HEK293 (cell line): ENCODE measurements at regions not wholly inside any gene's neighbourhood (a gene's known extent, or its start where the extent isn't known, plus 50 kb on each side); places are given as distances from the start of the nearest gene placed in this dataset.

ENCODE experiments used
- CTCF ChIA-PET: fragments of 350-600 bp; formaldehyde crosslinking; extraction: SDS; loops from one replicate; lab custom pipeline; 2021; ENCODE audit warnings: antibody characterized with exemption; lab: Yijun Ruan, JAX
- POLR2A ChIA-PET: fragments of 300-600 bp; formaldehyde crosslinking; extraction: SDS; loops from one replicate; lab custom pipeline; 2020; ENCODE audit warnings: antibody characterized with exemption, inconsistent platforms; lab: Yijun Ruan, JAX
- H3K27ac ChIP-seq: fragments of 200-500 bp; sonication (Bioruptor generic); 2 replicates; pipeline ENCODE4 v1.5.1; 2014; ENCODE audit warnings: low read depth, low read length, control low read depth, inconsistent platforms; ENCODE audit errors: extremely low read depth
- H3K36me3 ChIP-seq, 2 experiments: fragments of 200-500 bp in 1 of 2; sonication (Bioruptor generic) in 1 of 2; 1 replicate in 1 of 2; 2 replicates in 1 of 2; pipeline ENCODE4 v1.5.1; 2014 to 2017; ENCODE audit warnings: inconsistent platforms in 2 of 2, low read length in 2 of 2; ENCODE audit not compliant: control insufficient read depth in 2 of 2, insufficient read depth in 1 of 2
- H3K4me1 ChIP-seq: fragments of 200-500 bp; sonication (Bioruptor generic); 2 replicates; pipeline ENCODE4 v1.5.1; 2014; ENCODE audit warnings: mild to moderate bottlenecking, low read length, inconsistent platforms; ENCODE audit not compliant: control insufficient read depth, insufficient read depth
- H3K4me3 ChIP-seq: 2 replicates; pipeline ENCODE4 v1.5.1; 2011; ENCODE audit warnings: low read depth, mild to moderate bottlenecking, control low read depth, low read length, moderate library complexity
- H3K9me3 ChIP-seq: fragments of 200-500 bp; sonication (Bioruptor generic); 2 replicates; pipeline ENCODE4 v1.5.1; 2014; ENCODE audit warnings: low read depth, low read length, inconsistent platforms; ENCODE audit not compliant: control insufficient read depth, insufficient read depth
- EGR2 ChIP-seq: fragments of 450-650 bp; formaldehyde crosslinking; IDR thresholded peaks from 2 replicates; pipeline ENCODE4 v1.5.1; 2016; ENCODE audit warnings: low read depth, missing biosample characterization, missing genetic modification characterization
- SETDB1 ChIP-seq: IDR thresholded peaks from one replicate; pipeline ENCODE4 v1.6.1; 2017; ENCODE audit warnings: mild to moderate bottlenecking, low read length, moderate library complexity, mixed read lengths; ENCODE audit not compliant: insufficient read length
- TRIM28 ChIP-seq: IDR thresholded peaks from 2 replicates; pipeline ENCODE4 v1.6.1; 2011; ENCODE audit warnings: low read length, control low read depth, borderline replicate concordance
- ZFP3 ChIP-seq: fragments of 450-650 bp; formaldehyde crosslinking; IDR thresholded peaks from 2 replicates; pipeline ENCODE4 v1.5.1; 2016; ENCODE audit warnings: low read depth, missing biosample characterization, missing genetic modification characterization
- ZFP41 ChIP-seq: fragments of 450-650 bp; formaldehyde crosslinking; IDR thresholded peaks from 2 replicates; pipeline ENCODE4 v1.5.1; 2016; ENCODE audit warnings: missing biosample characterization, missing genetic modification characterization, borderline replicate concordance
- ZNF155 ChIP-seq: fragments of 450-650 bp; formaldehyde crosslinking; IDR thresholded peaks from 2 replicates; pipeline ENCODE4 v1.5.1; 2016; ENCODE audit warnings: missing biosample characterization, missing genetic modification characterization
- ZNF473 ChIP-seq: fragments of 450-650 bp; formaldehyde crosslinking; IDR thresholded peaks from 2 replicates; pipeline ENCODE4 v1.5.1; 2017; ENCODE audit warnings: missing biosample characterization, missing genetic modification characterization
- ZNF585B ChIP-seq: fragments of 450-650 bp; formaldehyde crosslinking; IDR thresholded peaks from 2 replicates; pipeline ENCODE4 v1.5.1; 2016; ENCODE audit warnings: missing biosample characterization, missing genetic modification characterization
- ZNF843 ChIP-seq: fragments of 450-650 bp; formaldehyde crosslinking; IDR thresholded peaks from 2 replicates; pipeline ENCODE4 v1.5.1; 2016; ENCODE audit warnings: missing biosample characterization, missing genetic modification characterization
- TF ChIP-seq, protein P1 (sequence below): fragments of 450-650 bp; formaldehyde crosslinking; IDR thresholded peaks from 2 replicates; pipeline ENCODE4 v1.5.1; 2016; ENCODE audit warnings: missing biosample characterization, missing genetic modification characterization, borderline replicate concordance
- TF ChIP-seq, protein P2 (sequence below): fragments of 450-650 bp; formaldehyde crosslinking; IDR thresholded peaks from 2 replicates; pipeline ENCODE4 v1.5.1; 2016; ENCODE audit warnings: missing biosample characterization, missing genetic modification characterization
- TF ChIP-seq, protein P3 (sequence below): fragments of 450-650 bp; formaldehyde crosslinking; IDR thresholded peaks from 2 replicates; pipeline ENCODE4; 2016; ENCODE audit warnings: missing biosample characterization, missing genetic modification characterization
- TF ChIP-seq, protein P4 (sequence below): fragments of 450-650 bp; formaldehyde crosslinking; optimal IDR thresholded peaks from 2 replicates; pipeline ENCODE3; 2016; ENCODE audit warnings: missing biosample characterization, mild to moderate bottlenecking, missing genetic modification characterization

DNA sequence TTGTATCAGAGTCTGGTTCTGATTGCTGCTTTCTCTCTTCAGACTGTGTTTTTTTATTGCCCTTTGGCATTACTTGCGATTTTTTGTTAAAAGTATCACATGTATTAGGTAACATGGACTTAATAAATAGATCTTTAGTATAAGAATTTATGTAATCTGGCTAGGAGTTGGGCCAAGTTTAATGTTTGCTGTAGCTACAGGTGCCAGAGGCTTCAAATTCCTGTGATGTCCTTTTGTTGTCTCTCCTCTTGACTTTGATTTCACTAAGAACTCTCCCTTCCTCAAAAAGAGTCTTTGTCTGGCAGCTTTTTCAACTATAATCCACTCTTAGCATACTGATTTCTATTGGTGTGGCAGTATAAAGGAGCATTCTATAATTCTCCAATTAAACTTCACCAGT, 313.1 kb downstream of the DTWD2 start (continued):
- TF ChIP-seq ZFP3, result no peak
- no peak for TF ChIP-seq ZNF843
- TF ChIP-seq ZNF155, result no peak
- TF ChIP-seq ZNF473 (tag by site-specific recombination), result no peak

DNA sequence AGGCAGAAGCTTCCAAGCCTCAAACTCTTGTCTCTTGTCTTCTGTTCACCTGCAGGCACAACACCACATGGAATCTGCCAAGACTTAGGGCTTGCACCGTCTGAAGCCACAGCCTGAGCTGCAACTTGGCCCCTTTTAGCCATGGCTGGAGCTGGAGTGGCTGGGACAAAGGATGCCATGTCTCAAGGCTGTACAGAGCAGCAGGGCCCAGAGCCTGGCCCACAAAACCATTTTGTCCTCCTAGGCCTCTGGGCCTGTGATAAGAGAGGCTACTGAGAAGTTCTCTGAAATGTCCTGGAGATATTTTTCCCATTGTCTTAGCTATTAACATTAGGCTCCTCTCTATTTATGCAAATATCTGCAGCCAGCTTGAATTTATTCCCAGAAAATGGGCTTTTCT, 330.8 kb downstream of the DTWD2 start:
- Histone ChIP-seq H3K36me3 (no peaks in the 10 kb centered on the region), H3K27ac (no peak overlapping the region), H3K9me3 (no peaks in the 10 kb centered on the region), H3K4me3 (no peak overlapping the region), H3K4me1 (no peaks in the 10 kb centered on the region)
- POLR2A ChIA-PET, result no interaction called here
- TF ChIP-seq ZNF585B (tag by site-specific recombination), result peak; percentile 94
- TF ChIP-seq SETDB1, result peak; percentile 77
- no peak for TF ChIP-seq ZFP41
- TF ChIP-seq TRIM28, result peak; percentile 93; the same call in 1 of the 2 replicates
- CTCF ChIA-PET, result no interaction called here

DNA sequence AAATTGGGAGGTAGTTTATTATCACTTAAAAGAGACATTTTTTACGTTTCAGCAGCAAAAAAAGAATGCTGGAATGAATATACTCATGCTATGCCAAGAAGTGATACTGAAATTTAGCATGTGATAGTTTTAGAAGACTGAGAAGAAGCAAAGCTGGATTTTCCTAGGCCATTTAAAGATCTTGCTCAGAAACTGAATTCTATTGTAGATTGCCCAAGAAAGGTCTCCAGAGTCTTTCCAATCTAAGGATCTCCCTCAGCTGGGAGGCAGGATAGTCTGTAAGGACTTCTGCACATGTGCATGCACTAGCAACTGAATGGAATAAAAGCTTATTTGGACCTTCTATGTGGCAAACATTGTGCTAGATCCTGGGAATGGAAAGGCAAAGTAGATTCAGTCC, 334.5 kb downstream of the DTWD2 start:
- Histone ChIP-seq H3K4me3 (no peak overlapping the region), H3K4me1 (no peaks in the 10 kb centered on the region), H3K36me3 (no peaks in the 10 kb centered on the region), H3K9me3 (no peaks in the 10 kb centered on the region)
- CTCF ChIA-PET, result no interaction called here
- POLR2A ChIA-PET, result no interaction called here
- TF ChIP-seq, protein P1, sequence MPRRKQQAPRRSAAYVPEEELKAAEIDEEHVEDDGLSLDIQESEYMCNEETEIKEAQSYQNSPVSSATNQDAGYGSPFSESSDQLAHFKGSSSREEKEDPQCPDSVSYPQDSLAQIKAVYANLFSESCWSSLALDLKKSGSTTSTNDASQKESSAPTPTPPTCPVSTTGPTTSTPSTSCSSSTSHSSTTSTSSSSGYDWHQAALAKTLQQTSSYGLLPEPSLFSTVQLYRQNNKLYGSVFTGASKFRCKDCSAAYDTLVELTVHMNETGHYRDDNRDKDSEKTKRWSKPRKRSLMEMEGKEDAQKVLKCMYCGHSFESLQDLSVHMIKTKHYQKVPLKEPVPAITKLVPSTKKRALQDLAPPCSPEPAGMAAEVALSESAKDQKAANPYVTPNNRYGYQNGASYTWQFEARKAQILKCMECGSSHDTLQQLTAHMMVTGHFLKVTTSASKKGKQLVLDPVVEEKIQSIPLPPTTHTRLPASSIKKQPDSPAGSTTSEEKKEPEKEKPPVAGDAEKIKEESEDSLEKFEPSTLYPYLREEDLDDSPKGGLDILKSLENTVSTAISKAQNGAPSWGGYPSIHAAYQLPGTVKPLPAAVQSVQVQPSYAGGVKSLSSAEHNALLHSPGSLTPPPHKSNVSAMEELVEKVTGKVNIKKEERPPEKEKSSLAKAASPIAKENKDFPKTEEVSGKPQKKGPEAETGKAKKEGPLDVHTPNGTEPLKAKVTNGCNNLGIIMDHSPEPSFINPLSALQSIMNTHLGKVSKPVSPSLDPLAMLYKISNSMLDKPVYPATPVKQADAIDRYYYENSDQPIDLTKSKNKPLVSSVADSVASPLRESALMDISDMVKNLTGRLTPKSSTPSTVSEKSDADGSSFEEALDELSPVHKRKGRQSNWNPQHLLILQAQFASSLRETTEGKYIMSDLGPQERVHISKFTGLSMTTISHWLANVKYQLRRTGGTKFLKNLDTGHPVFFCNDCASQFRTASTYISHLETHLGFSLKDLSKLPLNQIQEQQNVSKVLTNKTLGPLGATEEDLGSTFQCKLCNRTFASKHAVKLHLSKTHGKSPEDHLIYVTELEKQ (tag by site-specific recombination), result no peak
- TF ChIP-seq, all 188 proteins: peak for 0
- H3K27ac ChIP-seq, result no peak overlapping the region

DNA sequence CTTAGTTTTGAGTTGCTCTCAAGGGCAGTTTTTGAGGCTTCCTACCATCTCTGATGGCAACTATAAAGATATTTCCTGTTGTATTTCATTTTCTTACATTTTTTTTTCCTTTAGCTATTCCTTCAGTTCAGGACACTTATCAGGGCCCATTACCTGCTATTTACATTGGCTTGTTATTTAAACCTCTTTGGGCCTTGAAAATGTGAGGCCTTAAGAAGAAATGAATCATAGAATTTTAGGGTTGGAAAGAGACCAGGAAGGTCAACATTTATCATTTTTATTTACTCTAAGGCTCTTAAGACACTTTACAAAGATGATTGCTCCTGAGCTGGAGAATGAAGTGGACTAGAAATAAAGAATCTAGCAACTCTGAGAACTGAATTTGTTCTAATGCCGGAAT, 335.2 kb downstream of the DTWD2 start:
- CTCF ChIA-PET, result interaction anchor here (0.7 kb wide), 1 partner anchor 44 kb away, joined by 4 read pairs; no protein-coding TSS in a partner anchor
- Histone ChIP-seq H3K9me3 (no peaks in the 10 kb centered on the region), H3K4me1 (no peaks in the 10 kb centered on the region), H3K36me3 (no peaks in the 10 kb centered on the region), H3K27ac (no peak overlapping the region), H3K4me3 (no peak overlapping the region)
- POLR2A ChIA-PET, result no interaction called here
- TF ChIP-seq, protein P2, sequence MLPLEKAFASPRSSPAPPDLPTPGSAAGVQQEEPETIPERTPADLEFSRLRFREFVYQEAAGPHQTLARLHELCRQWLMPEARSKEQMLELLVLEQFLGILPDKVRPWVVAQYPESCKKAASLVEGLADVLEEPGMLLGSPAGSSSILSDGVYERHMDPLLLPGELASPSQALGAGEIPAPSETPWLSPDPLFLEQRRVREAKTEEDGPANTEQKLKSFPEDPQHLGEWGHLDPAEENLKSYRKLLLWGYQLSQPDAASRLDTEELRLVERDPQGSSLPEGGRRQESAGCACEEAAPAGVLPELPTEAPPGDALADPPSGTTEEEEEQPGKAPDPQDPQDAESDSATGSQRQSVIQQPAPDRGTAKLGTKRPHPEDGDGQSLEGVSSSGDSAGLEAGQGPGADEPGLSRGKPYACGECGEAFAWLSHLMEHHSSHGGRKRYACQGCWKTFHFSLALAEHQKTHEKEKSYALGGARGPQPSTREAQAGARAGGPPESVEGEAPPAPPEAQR, result no peak
- TF ChIP-seq, protein P3, sequence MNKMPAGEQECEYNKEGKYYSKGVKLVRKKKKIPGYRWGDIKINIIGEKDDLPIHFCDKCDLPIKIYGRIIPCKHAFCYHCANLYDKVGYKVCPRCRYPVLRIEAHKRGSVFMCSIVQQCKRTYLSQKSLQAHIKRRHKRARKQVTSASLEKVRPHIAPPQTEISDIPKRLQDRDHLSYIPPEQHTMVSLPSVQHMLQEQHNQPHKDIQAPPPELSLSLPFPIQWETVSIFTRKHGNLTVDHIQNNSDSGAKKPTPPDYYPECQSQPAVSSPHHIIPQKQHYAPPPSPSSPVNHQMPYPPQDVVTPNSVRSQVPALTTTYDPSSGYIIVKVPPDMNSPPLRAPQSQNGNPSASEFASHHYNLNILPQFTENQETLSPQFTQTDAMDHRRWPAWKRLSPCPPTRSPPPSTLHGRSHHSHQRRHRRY, result no peak
- TF ChIP-seq EGR2 (tag by site-specific recombination), result no peak
- TF ChIP-seq, protein P4, sequence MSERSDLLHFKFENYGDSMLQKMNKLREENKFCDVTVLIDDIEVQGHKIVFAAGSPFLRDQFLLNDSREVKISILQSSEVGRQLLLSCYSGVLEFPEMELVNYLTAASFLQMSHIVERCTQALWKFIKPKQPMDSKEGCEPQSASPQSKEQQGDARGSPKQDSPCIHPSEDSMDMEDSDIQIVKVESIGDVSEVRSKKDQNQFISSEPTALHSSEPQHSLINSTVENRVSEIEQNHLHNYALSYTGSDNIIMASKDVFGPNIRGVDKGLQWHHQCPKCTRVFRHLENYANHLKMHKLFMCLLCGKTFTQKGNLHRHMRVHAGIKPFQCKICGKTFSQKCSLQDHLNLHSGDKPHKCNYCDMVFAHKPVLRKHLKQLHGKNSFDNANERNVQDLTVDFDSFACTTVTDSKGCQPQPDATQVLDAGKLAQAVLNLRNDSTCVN (tag by site-specific recombination), result no peak
- TF ChIP-seq, all 188 proteins: peak for 0
